ENCODE measurements at regions not wholly inside any gene's neighbourhood (a gene's known extent, or its start where the extent isn't known, plus 50 kb on each side); places are given as distances from the start of the nearest gene placed in this dataset.

- TF ChIP-seq CTCF (conservative IDR thresholded peaks at IDR 0.05; ENCODE audit: low read depth in 2 of 2) (no peak), NANOG (IDR thresholded peaks at IDR 0.05; ENCODE audit: borderline replicate concordance) (no peak), EZH2phosphoT487 (IDR thresholded peaks at IDR 0.05; ENCODE audit: unreplicated experiment) (no peak), ZNF462 (CRISPR knock-in tag; IDR thresholded peaks at IDR 0.05) (no peak), EZH2 (IDR thresholded peaks at IDR 0.05; ENCODE audit: low read depth, unreplicated experiment) (no peak)
Measured at GRCh38 chr2:239639421-239640185, 238.8 kb upstream of the HDAC4 start.
